Right cardiac atrium (tissue), 5 donors: ENCODE measurements at regions not wholly inside any gene's neighbourhood (a gene's known extent, or its start where the extent isn't known, plus 50 kb on each side); places are given as distances from the start of the nearest gene placed in this dataset.

ENCODE experiments used
- ATAC-seq, 2 donors: fragments of 200-7000 bp; cut with Tn5 transposase; one replicate each; pipeline versions ENCODE4 v1.8.0 to v1.9.1; 2020; ENCODE audit warnings: moderate library complexity in 2 of 2, mild to moderate bottlenecking in 1 of 2
- DNase-seq, 3 donors: peaks; one replicate each; pipeline ENCODE4 v3.0.0-alpha.2; 2020
- H3K27ac ChIP-seq: one replicate; pipeline ENCODE4 v1.5.1; 2013; ENCODE audit warnings: mild to moderate bottlenecking, low read length, control low read depth, moderate library complexity
- H3K27me3 ChIP-seq: one replicate; pipeline ENCODE4 v1.6.1; 2013; ENCODE audit not compliant: control insufficient read depth, insufficient read depth
- H3K4me1 ChIP-seq: one replicate; pipeline ENCODE4 v1.6.1; 2013; ENCODE audit warnings: low read length; ENCODE audit not compliant: control insufficient read depth, insufficient read depth
- H3K4me3 ChIP-seq: one replicate; pipeline ENCODE4 v1.5.1; 2013; ENCODE audit warnings: low read length, control low read depth
- H3K9me3 ChIP-seq: one replicate; pipeline ENCODE4 v1.6.1; 2013; ENCODE audit warnings: low read length; ENCODE audit not compliant: control insufficient read depth
- WGBS: extraction: QIAGEN DNeasy Blood & Tissue Kit; methylation state at CpG from one replicate; pipeline ENCODE4 v1.1.7; 2013; 5-methylcytosine and 5-hydroxymethylcytosine counted together
- intact Hi-C, 4 donors: fragments of 100-400 bp; cut with DNase I; formaldehyde crosslinking; loops; one replicate each; pipeline versions ENCODE4 v1.11.0 to v1.14.0; 2022 to 2023
- donor health status: healthy with polysubstance abuse.
- donor health status: DM: no; HTN: yes; CAD: no.
- donor health status: DM: no; HTN: no; CAD: no.
- donor health status: DM: no; HTN: yes; CAD: no; lungs with severe emphysema.
- donor health status: DM: yes; HTN: yes; CAD: no.

DNA sequence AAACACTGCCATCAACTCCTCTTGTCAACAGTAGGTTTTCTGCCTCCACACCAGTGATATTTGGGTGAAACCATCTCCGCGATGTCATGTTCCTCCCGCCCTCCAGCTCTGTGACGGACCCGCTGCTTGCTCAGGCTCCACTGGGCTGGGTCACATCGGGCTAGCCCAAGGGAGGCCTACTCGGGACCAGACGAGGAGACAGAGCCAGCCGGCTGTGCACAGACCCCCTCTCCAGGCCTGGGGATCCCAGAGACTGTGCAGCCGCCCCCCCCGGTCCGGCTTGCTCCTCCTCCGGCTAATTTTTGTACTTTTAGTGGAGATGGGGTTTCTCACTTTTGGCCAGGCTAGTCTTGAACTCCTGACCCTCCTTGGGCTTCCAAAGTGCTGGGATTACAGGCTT, 202.4 kb upstream of the PRDM9 start:
- Histone ChIP-seq H3K4me1 (no peaks in the 10 kb centered on the region), H3K27me3 (no peaks in the 10 kb centered on the region), H3K4me3 (no peak overlapping the region), H3K27ac (no peak overlapping the region), H3K9me3 (no peaks in the 10 kb centered on the region)
- 88% methylated on average over 13 of the region's 13 CpGs for WGBS
- intact Hi-C loops: no loop called here
- DNase-seq: no peak
- peak in 1 of 2 donors; percentile 40 for ATAC-seq

GRCh38 chr5:23303836-23304235, 203.6 kb upstream of the PRDM9 start:
- no peak for DNase-seq
- intact Hi-C loops: no loop called here
- no peak overlapping the region for H3K4me3 ChIP-seq
- WGBS: 89% methylated on average over 18 of the region's 18 CpGs
- H3K27ac ChIP-seq: no peak overlapping the region
- no peaks in the 10 kb centered on the region for H3K27me3 ChIP-seq
- no peaks in the 10 kb centered on the region for H3K4me1 ChIP-seq
- ATAC-seq: no peak
- H3K9me3 ChIP-seq: no peaks in the 10 kb centered on the region

DNA sequence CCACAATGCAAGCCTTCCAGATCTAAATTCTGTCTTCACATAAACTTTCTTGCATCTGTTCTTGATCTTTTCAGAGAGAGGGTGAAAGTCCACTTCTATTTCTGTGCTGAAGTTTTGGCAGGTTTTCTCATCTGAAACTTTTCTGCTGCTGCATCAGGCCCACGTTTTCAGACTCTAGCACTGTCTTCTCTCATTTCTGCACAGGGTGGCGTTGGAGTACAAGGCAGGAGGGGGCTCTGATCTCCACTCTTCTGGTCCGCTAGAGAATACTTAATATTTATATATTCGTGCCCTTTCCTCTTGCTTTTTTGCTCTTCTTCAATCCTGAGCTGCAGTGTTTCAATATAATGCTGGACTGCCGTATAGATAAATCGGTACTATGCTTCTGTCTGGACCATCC, 204.0 kb upstream of the PRDM9 start:
- no peak for ATAC-seq
- no peaks in the 10 kb centered on the region for H3K4me1 ChIP-seq
- H3K4me3 ChIP-seq: no peak overlapping the region
- H3K27ac ChIP-seq: no peak overlapping the region
- H3K27me3 ChIP-seq: no peaks in the 10 kb centered on the region
- H3K9me3 ChIP-seq: no peaks in the 10 kb centered on the region
- whole genome bisulfite sequencing: 76% methylated on average over 6 of the region's 6 CpGs
- DNase-seq: no peak
- intact Hi-C loops: no loop called here

DNA sequence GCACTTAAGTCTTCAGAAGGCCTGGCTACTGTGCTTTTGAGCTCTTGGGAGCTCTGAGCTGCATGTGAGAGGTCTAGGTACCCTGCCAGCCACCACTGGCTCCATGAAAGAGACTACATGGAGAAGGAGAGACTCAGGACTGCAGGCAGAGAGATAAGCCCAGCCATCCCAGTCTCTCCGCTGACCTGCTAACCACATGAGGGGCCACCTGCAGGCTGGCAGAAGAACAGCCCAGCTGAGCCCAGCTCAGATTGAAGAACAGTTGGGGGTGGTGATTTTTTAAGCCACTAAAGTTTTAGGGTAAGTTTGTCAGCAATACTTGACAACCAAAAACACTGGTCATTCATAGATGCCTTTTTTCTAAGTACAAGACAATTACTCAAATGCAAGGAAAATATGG, 205.0 kb upstream of the PRDM9 start:
- intact Hi-C loops: no loop called here
- DNase-seq: no peak
- H3K27ac ChIP-seq: no peak overlapping the region
- no peak for ATAC-seq
- H3K4me1 ChIP-seq: no peaks in the 10 kb centered on the region
- H3K4me3 ChIP-seq: no peak overlapping the region
- no peaks in the 10 kb centered on the region for H3K27me3 ChIP-seq
- 94% methylated on average over 1 of the region's 1 CpG for WGBS
- H3K9me3 ChIP-seq: no peaks in the 10 kb centered on the region

GRCh38 chr5:23289162-23289561, 218.2 kb upstream of the PRDM9 start:
- H3K27me3 ChIP-seq: no peaks in the 10 kb centered on the region
- no peaks in the 10 kb centered on the region for H3K4me1 ChIP-seq
- no peak overlapping the region for H3K27ac ChIP-seq
- intact Hi-C loops: no loop called here
- ATAC-seq: no peak
- DNase-seq: no peak
- WGBS: 72% methylated on average over 2 of the region's 2 CpGs
- peaks cover 2% of the 10 kb centered on the region for H3K9me3 ChIP-seq
- no peak overlapping the region for H3K4me3 ChIP-seq

DNA sequence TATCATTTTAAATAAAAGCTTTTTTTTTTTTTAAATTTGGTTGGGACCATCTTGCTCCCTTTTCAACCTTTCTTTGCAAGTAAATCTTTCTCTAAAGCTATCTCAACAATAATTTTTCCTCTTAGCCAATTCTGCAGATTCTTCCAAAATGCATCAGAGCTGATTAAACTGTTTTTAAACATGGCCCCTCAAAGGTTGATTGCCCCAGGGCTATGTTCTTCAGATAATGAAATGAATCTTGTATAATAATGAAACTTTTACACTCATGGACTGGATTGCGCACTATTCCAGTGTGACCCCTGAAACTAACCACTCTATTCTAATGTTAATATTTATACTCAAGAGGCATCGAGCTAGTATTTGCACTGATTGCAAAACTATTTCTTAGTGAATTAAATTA, 222.8 kb upstream of the PRDM9 start:
- ATAC-seq (no peak), DNase-seq (no peak)
- Histone ChIP-seq H3K27ac (no peak overlapping the region), H3K4me1 (no peaks in the 10 kb centered on the region), H3K27me3 (no peaks in the 10 kb centered on the region), H3K4me3 (no peak overlapping the region), H3K9me3 (no peaks in the 10 kb centered on the region)
- 84% methylated on average over 2 of the region's 2 CpGs for WGBS
- intact Hi-C loops: no loop called here

DNA sequence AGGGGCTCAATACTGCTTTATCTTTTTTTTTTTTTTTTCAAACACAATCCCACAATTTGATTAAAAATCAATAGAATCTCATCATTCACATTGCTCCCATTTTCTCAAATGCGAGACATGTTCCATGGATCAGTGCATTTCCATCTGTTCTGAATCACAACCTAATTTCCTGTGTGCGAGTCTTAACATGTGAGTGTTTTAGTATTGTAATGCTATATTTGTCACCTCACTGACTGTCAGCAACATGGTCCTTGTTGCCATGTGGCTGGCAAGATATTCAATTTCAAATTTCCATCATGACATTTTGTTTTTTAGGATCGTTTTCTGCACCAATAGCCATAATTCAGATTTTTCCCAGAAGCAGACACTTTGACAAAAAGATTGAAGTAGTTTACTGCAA, 233.2 kb upstream of the PRDM9 start:
- no peak for DNase-seq
- Histone ChIP-seq H3K27me3 (no peaks in the 10 kb centered on the region), H3K27ac (no peak overlapping the region), H3K4me1 (no peaks in the 10 kb centered on the region), H3K9me3 (peaks cover 2% of the 10 kb centered on the region), H3K4me3 (no peak overlapping the region)
- ATAC-seq: no peak
- 82% methylated on average over 3 of the region's 3 CpGs for WGBS
- intact Hi-C loops: no loop called here

DNA sequence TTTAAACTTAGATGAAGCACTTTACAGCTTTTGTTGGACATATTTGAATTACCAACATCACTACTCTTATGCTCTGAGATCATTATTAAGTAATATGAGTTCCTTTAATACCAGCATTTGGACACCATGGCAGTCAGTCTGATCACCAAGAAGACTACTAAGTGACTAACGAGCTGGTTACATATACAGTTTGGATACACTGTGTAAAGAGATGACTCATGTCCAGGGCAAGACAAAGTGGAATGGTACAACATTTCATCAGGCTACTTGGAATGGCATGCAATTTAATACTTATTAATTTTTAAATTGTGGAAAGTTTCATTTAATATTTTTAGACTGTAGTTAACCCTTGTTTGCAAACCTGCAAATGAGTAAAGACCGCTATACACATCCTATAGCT, 237.4 kb upstream of the PRDM9 start:
- Histone ChIP-seq H3K27ac (no peak overlapping the region), H3K9me3 (no peaks in the 10 kb centered on the region), H3K4me1 (no peaks in the 10 kb centered on the region), H3K27me3 (no peaks in the 10 kb centered on the region), H3K4me3 (no peak overlapping the region)
- DNase-seq (no peak), ATAC-seq (no peak)
- intact Hi-C loops: no loop called here
- 58% methylated on average over 2 of the region's 2 CpGs for WGBS

DNA sequence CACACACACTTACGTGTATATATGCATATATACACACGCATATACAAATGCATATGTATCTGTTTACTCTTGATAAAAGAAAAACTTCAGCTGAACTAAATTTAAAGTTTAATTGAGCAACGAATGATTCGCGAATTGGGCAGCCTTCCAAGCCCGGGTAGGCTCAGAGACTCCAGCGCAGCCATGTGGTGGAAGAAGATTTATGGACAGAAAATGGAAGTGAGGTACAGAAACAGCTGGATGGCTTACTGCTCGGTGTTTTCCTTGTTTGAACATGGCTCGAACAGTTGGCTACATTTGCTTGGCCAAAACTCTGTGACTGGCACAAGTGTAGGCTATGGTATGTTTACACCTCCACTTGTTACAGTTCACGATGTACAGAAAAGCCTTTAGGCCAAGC, 239.3 kb upstream of the PRDM9 start:
- DNase-seq (no peak), ATAC-seq (no peak)
- intact Hi-C loops: no loop called here
- no peak overlapping the region for H3K4me3 ChIP-seq
- no peaks in the 10 kb centered on the region for H3K9me3 ChIP-seq
- no peaks in the 10 kb centered on the region for H3K4me1 ChIP-seq
- no peak overlapping the region for H3K27ac ChIP-seq
- 80% methylated on average over 10 of the region's 10 CpGs for WGBS
- H3K27me3 ChIP-seq: no peaks in the 10 kb centered on the region

- no peak overlapping the region for H3K4me3 ChIP-seq
- H3K27ac ChIP-seq: no peak overlapping the region
- no peaks in the 10 kb centered on the region for H3K27me3 ChIP-seq
- intact Hi-C loops: no loop called here
- no peak for ATAC-seq
- WGBS: 62% methylated on average over 1 of the region's 1 CpG
- H3K4me1 ChIP-seq: no peaks in the 10 kb centered on the region
- H3K9me3 ChIP-seq: no peaks in the 10 kb centered on the region
- no peak for DNase-seq
These were observed 246.8 kb upstream of the PRDM9 start for GRCh38 chr5:23260621-23261020.

GRCh38 chr5:23257656-23258055, 249.8 kb upstream of the PRDM9 start:
- ATAC-seq (no peak), DNase-seq (no peak)
- Histone ChIP-seq H3K27me3 (no peaks in the 10 kb centered on the region), H3K4me3 (no peak overlapping the region), H3K9me3 (no peaks in the 10 kb centered on the region), H3K27ac (no peak overlapping the region), H3K4me1 (no peaks in the 10 kb centered on the region)
- intact Hi-C loops: no loop called here

GRCh38 chr5:23253621-23254198, 253.7 kb upstream of the PRDM9 start:
- ATAC-seq: no peak
- WGBS: 58% methylated on average over 1 of the region's 1 CpG
- Histone ChIP-seq H3K9me3 (no peaks in the 10 kb centered on the region), H3K27me3 (no peaks in the 10 kb centered on the region), H3K4me1 (no peaks in the 10 kb centered on the region), H3K27ac (no peak overlapping the region), H3K4me3 (no peak overlapping the region)
- no peak for DNase-seq
- intact Hi-C loops: no loop called here
